ENCODE measurements at regions not wholly inside any gene's neighbourhood (a gene's known extent, or its start where the extent isn't known, plus 50 kb on each side); places are given as distances from the start of the nearest gene placed in this dataset.

DNA sequence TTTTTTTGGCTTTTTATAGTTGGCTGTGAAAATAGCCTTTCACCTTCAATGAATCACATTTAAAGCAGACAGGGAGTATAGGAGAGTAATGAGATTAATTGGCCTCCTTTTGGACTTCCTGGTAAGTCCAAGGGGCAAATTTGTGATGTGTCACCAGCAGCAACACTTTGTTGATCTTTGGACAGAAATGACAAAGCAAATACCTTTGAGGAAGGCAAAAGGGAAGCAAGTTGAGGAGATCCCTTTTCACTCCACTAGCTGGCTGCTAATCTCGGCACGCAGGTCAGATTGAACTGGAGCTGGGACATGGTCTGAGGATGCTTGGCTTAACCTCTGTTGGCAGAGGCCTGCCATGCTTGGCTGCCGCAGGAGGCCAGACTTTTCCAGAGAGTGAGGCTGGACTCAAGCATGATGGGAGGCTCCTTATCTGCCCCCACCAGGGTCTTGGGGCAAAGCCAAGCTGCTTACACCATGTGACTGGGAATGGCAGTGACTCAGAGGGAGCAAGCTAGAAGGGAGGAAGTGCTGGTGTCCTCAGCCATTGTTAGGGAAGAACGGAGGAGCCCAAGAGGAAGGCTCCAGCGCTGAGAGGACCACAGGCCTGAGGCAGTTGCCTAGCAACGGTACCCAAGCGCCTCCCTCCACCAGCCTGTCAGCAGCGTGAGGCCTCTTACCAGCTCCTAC lies 174.5 kb upstream of the MAP1B start:
- Histone ChIP-seq H3K27me3 (ENCODE audit: control insufficient read depth, extremely low read depth, insufficient read depth, low read length) (no peaks in the 10 kb centered on the region), H3K9me1 (ENCODE audit: control insufficient read depth, extremely low read depth, insufficient read depth, low read length) (no peaks in the 10 kb centered on the region), H3K27ac (ENCODE audit: control insufficient read depth, insufficient read depth, low read length) (no peak overlapping the region), H3K79me2 (ENCODE audit: control insufficient read depth, insufficient read depth, low read length) (no peaks in the 10 kb centered on the region), H3K9me3 (ENCODE audit: control insufficient read depth, low read depth, low read length) (no peaks in the 10 kb centered on the region), H3K4me1 (ENCODE audit: control insufficient read depth, extremely low read depth, insufficient read depth, low read length) (peaks cover 13% of the 10 kb centered on the region), H3K9ac (ENCODE audit: control insufficient read depth, extremely low read depth, insufficient read depth, low read length) (no peak overlapping the region), H3K36me3 (ENCODE audit: control insufficient read depth in 2 of 2, extremely low read depth in 1 of 2, insufficient read depth in 2 of 2, low read length in 2 of 2) (no peaks in the 10 kb centered on the region), H3K4me2 (ENCODE audit: control insufficient read depth, extremely low read depth, insufficient read depth, low read depth, low read length) (no peak overlapping the region), H4K20me1 (ENCODE audit: control insufficient read depth, extremely low read depth, insufficient read depth, low read length) (no peaks in the 10 kb centered on the region), H2AFZ (ENCODE audit: control insufficient read depth, low read length) (no peak overlapping the region), H3K4me3 (ENCODE audit: control insufficient read depth in 2 of 3, extremely low read depth in 1 of 3, insufficient read depth in 2 of 3, low read depth in 1 of 3, low read length in 3 of 3) (no peak overlapping the region)
- TF ChIP-seq EZH2 (IDR thresholded peaks at IDR 0.05; ENCODE audit: low read length): no peak
- TF ChIP-seq, protein P1, sequence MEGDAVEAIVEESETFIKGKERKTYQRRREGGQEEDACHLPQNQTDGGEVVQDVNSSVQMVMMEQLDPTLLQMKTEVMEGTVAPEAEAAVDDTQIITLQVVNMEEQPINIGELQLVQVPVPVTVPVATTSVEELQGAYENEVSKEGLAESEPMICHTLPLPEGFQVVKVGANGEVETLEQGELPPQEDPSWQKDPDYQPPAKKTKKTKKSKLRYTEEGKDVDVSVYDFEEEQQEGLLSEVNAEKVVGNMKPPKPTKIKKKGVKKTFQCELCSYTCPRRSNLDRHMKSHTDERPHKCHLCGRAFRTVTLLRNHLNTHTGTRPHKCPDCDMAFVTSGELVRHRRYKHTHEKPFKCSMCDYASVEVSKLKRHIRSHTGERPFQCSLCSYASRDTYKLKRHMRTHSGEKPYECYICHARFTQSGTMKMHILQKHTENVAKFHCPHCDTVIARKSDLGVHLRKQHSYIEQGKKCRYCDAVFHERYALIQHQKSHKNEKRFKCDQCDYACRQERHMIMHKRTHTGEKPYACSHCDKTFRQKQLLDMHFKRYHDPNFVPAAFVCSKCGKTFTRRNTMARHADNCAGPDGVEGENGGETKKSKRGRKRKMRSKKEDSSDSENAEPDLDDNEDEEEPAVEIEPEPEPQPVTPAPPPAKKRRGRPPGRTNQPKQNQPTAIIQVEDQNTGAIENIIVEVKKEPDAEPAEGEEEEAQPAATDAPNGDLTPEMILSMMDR (optimal IDR thresholded peaks at IDR 0.05 in 1 of 3, IDR thresholded peaks at IDR 0.05 in 1 of 3, conservative IDR thresholded peaks at IDR 0.05 in 1 of 3; ENCODE audit: extremely low read depth in 1 of 3, insufficient read depth in 2 of 3, low read length in 3 of 3): no peak
- FAIRE-seq (no peak), DNase-seq (ENCODE audit: low read depth, low spot score) (no peak)
- dilution Hi-C loops (cut with MboI; ENCODE audit: extremely low pct_ligation_motif_present, low sequenced_read_pairs): no loop called here

- Histone ChIP-seq H3K4me1 (ENCODE audit: control insufficient read depth, extremely low read depth, insufficient read depth, low read length) (peaks cover 21% of the 10 kb centered on the region), H4K20me1 (ENCODE audit: control insufficient read depth, extremely low read depth, insufficient read depth, low read length) (no peaks in the 10 kb centered on the region), H3K4me2 (ENCODE audit: control insufficient read depth, extremely low read depth, insufficient read depth, low read depth, low read length) (no peak overlapping the region), H3K9me3 (ENCODE audit: control insufficient read depth, low read depth, low read length) (no peaks in the 10 kb centered on the region), H3K79me2 (ENCODE audit: control insufficient read depth, insufficient read depth, low read length) (no peaks in the 10 kb centered on the region), H3K9me1 (ENCODE audit: control insufficient read depth, extremely low read depth, insufficient read depth, low read length) (no peaks in the 10 kb centered on the region), H3K4me3 (ENCODE audit: control insufficient read depth in 2 of 3, extremely low read depth in 1 of 3, insufficient read depth in 2 of 3, low read depth in 1 of 3, low read length in 3 of 3) (no peak overlapping the region), H3K9ac (ENCODE audit: control insufficient read depth, extremely low read depth, insufficient read depth, low read length) (no peak overlapping the region), H2AFZ (ENCODE audit: control insufficient read depth, low read length) (no peak overlapping the region), H3K27me3 (ENCODE audit: control insufficient read depth, extremely low read depth, insufficient read depth, low read length) (no peaks in the 10 kb centered on the region), H3K27ac (ENCODE audit: control insufficient read depth, insufficient read depth, low read length) (no peak overlapping the region), H3K36me3 (ENCODE audit: control insufficient read depth in 2 of 2, extremely low read depth in 1 of 2, insufficient read depth in 2 of 2, low read length in 2 of 2) (no peaks in the 10 kb centered on the region)
- DNase-seq (ENCODE audit: low read depth, low spot score) (no peak), FAIRE-seq (no peak)
- TF ChIP-seq, protein P1 (optimal IDR thresholded peaks at IDR 0.05 in 1 of 3, IDR thresholded peaks at IDR 0.05 in 1 of 3, conservative IDR thresholded peaks at IDR 0.05 in 1 of 3; ENCODE audit: extremely low read depth in 1 of 3, insufficient read depth in 2 of 3, low read length in 3 of 3): no peak
- TF ChIP-seq EZH2 (IDR thresholded peaks at IDR 0.05; ENCODE audit: low read length): no peak
- dilution Hi-C loops (cut with MboI; ENCODE audit: extremely low pct_ligation_motif_present, low sequenced_read_pairs): no loop called here
Measured at GRCh38 chr5:71934322-71934721, 173.0 kb upstream of the MAP1B start.
